DOHH2 (cell line): ENCODE measurements at regions not wholly inside any gene's neighbourhood (a gene's known extent, or its start where the extent isn't known, plus 50 kb on each side); places are given as distances from the start of the nearest gene placed in this dataset.

ENCODE experiments used
- H3F3A ChIP-seq: fragments of 200-600 bp; sonication (generic), shearing (Covaris generic); 2 replicates; pipeline ENCODE4 v1.6.0; 2016; ENCODE audit warnings: antibody characterized with exemption, mild to moderate bottlenecking; ENCODE audit not compliant: control insufficient read depth, insufficient read depth
- H3K27ac ChIP-seq: fragments of 200-600 bp; sonication (generic); 2 replicates; pipeline ENCODE4 v1.5.1; 2014; ENCODE audit warnings: low read depth, mild to moderate bottlenecking, low read length, moderate library complexity
- H3K27me3 ChIP-seq: fragments of 200-600 bp; sonication (generic); 2 replicates; pipeline ENCODE4 v1.6.1; 2014; ENCODE audit warnings: mild to moderate bottlenecking, low read length, mixed read lengths; ENCODE audit not compliant: control insufficient read depth
- H3K36me3 ChIP-seq: fragments of 200-600 bp; sonication (generic); 2 replicates; pipeline ENCODE4 v1.6.1; 2014; ENCODE audit warnings: mild to moderate bottlenecking, low read length, moderate library complexity, mixed read lengths; ENCODE audit not compliant: control insufficient read depth
- H3K4me1 ChIP-seq: fragments of 200-600 bp; sonication (generic); 2 replicates; pipeline ENCODE4 v1.6.1; 2014; ENCODE audit warnings: mild to moderate bottlenecking, low read length, mixed read lengths; ENCODE audit not compliant: control insufficient read depth
- H3K4me2 ChIP-seq: fragments of 200-600 bp; sonication (generic); 2 replicates; pipeline ENCODE4 v1.6.0; 2014; ENCODE audit warnings: mild to moderate bottlenecking, low read length, moderate library complexity
- H3K4me3 ChIP-seq: fragments of 200-600 bp; sonication (generic); 2 replicates; pipeline ENCODE4 v1.5.1; 2014; ENCODE audit warnings: mild to moderate bottlenecking, low read length, mixed read lengths
- H3K79me2 ChIP-seq: fragments of 200-600 bp; sonication (generic); 2 replicates; pipeline ENCODE4 v1.6.1; 2014; ENCODE audit warnings: mild to moderate bottlenecking, low read length, mixed read lengths; ENCODE audit not compliant: control insufficient read depth
- H3K9me2 ChIP-seq: fragments of 200-600 bp; sonication (generic); replicated peaks from 2 replicates; pipeline ENCODE4 v1.6.1; 2014; ENCODE audit warnings: mild to moderate bottlenecking, low read length, mixed read lengths; ENCODE audit not compliant: control insufficient read depth
- H3K9me3 ChIP-seq: fragments of 200-600 bp; sonication (generic); 2 replicates; pipeline ENCODE4 v1.6.1; 2014; ENCODE audit warnings: antibody characterized with exemption, low read length, mixed read lengths; ENCODE audit not compliant: control insufficient read depth, insufficient read depth
- H4K20me1 ChIP-seq: fragments of 200-600 bp; sonication (generic); 2 replicates; pipeline ENCODE4 v1.6.0; 2014; ENCODE audit warnings: low read depth, mild to moderate bottlenecking, antibody characterized with exemption, low read length, moderate library complexity; ENCODE audit not compliant: control insufficient read depth, insufficient read depth
- CTCF ChIP-seq: fragments of 200-600 bp; sonication (generic); IDR thresholded peaks from one replicate; pipeline ENCODE4 v1.5.1; 2014; ENCODE audit warnings: antibody characterized with exemption, mild to moderate bottlenecking, low read depth, low read length; ENCODE audit not compliant: poor library complexity, severe bottlenecking
- EZH2phosphoT487 ChIP-seq: fragments of 200-600 bp; sonication (generic); IDR thresholded peaks from 2 replicates; pipeline ENCODE4 v1.6.1; 2017; ENCODE audit warnings: borderline replicate concordance, mild to moderate bottlenecking, antibody characterized with exemption, low read length, moderate library complexity, mixed read lengths

GRCh38 chr7:33764752-33765451 lies 140.4 kb upstream of the BMPER start:
- Histone ChIP-seq H3K9me2 (no peaks in the 10 kb centered on the region; the same call in 1 of the 2 replicates), H3K27ac (no peak overlapping the region), H3K4me2 (no peak overlapping the region), H3K4me1 (no peaks in the 10 kb centered on the region), H3K36me3 (no peaks in the 10 kb centered on the region), H4K20me1 (no peaks in the 10 kb centered on the region), H3K79me2 (no peaks in the 10 kb centered on the region), H3K9me3 (no peaks in the 10 kb centered on the region), H3K4me3 (no peak overlapping the region), H3K27me3 (no peaks in the 10 kb centered on the region), H3F3A (no peaks in the 10 kb centered on the region)
- no peak for TF ChIP-seq EZH2phosphoT487
- no peak for TF ChIP-seq CTCF

DNA sequence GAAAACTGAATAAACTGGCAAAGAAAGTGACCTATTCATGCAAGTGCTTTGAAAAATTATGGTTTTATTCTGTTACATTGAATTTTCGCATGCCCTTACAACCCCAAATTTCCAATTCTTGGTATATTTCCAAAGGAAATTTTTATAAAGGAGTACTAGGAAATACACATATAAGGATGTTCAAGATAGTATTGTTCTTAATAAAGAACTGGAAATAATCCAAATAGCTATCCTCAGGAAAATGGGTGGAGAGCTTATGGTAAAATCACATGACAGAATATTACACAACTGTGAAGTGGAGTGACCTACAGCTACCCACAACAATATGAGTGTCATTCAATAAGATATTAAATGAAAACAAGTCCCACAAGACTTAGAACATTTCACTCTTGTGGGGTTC lies 138.9 kb upstream of the BMPER start:
- Histone ChIP-seq H3K4me2 (no peak overlapping the region), H3F3A (no peaks in the 10 kb centered on the region), H3K36me3 (no peaks in the 10 kb centered on the region), H3K9me2 (no peaks in the 10 kb centered on the region; the same call in 1 of the 2 replicates), H4K20me1 (no peaks in the 10 kb centered on the region), H3K27me3 (no peaks in the 10 kb centered on the region), H3K4me1 (no peaks in the 10 kb centered on the region), H3K79me2 (no peaks in the 10 kb centered on the region), H3K27ac (no peak overlapping the region), H3K4me3 (no peak overlapping the region), H3K9me3 (no peaks in the 10 kb centered on the region)
- no peak for TF ChIP-seq EZH2phosphoT487
- no peak for TF ChIP-seq CTCF

GRCh38 chr7:33769930-33770329 lies 135.4 kb upstream of the BMPER start:
- Histone ChIP-seq H3K9me3 (no peaks in the 10 kb centered on the region), H3K4me2 (no peak overlapping the region), H3K9me2 (no peaks in the 10 kb centered on the region), H3K27me3 (no peaks in the 10 kb centered on the region), H3K4me3 (no peak overlapping the region), H4K20me1 (no peaks in the 10 kb centered on the region), H3F3A (no peaks in the 10 kb centered on the region), H3K27ac (no peak overlapping the region), H3K36me3 (no peaks in the 10 kb centered on the region), H3K4me1 (peaks cover 10% of the 10 kb centered on the region), H3K79me2 (no peaks in the 10 kb centered on the region)
- TF ChIP-seq CTCF (no peak), EZH2phosphoT487 (no peak)
